Neural progenitor cell (in vitro differentiated cells): ENCODE measurements at regions not wholly inside any gene's neighbourhood (a gene's known extent, or its start where the extent isn't known, plus 50 kb on each side); places are given as distances from the start of the nearest gene placed in this dataset.

Experiments used
- CTCF ChIP-seq: fragments of 200-600 bp; sonication (generic); IDR thresholded peaks from 2 replicates; pipeline ENCODE4 v1.5.1; 2017; ENCODE audit warnings: antibody characterized with exemption, mild to moderate bottlenecking
- EZH2phosphoT487 ChIP-seq: fragments of 200-600 bp; sonication (generic); IDR thresholded peaks from 2 replicates; pipeline ENCODE4 v1.6.1; 2017; ENCODE audit warnings: antibody characterized with exemption

DNA sequence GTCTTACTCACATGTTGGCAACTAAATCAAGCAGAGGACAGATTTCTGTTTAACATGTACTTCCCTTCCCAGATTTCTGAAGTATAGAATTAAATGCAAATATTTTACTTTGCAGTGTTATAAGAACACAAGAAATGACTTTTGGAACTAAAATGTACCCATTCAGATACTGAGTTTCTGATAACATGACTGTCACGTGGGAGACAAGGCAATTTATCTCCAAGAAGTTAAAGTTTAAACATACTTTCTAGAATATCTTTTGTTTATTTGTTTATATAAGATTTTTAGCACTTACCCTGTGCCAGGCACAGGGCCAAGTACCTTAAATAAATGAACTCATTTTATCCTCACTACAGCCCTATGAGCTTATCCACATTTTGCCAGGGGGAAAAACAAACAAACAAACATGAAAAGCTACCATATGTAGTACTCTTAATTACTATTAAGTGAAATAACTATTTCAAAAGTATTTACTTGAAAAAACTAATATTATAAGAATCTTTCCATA lies 807.1 kb upstream of the KCND2 start:
- TF ChIP-seq EZH2phosphoT487 (no peak), CTCF (no peak)
